Neural cell (in vitro differentiated cells): ENCODE measurements at regions not wholly inside any gene's neighbourhood (a gene's known extent, or its start where the extent isn't known, plus 50 kb on each side); places are given as distances from the start of the nearest gene placed in this dataset.

ENCODE experiments used
- H2AFZ ChIP-seq: fragments of 200-600, 300-800 bp; sonication (generic), shearing (Covaris generic); 2 replicates; pipeline ENCODE4 v1.6.0; 2014; ENCODE audit warnings: low read depth, mild to moderate bottlenecking, antibody characterized with exemption, low read length, moderate library complexity
- H3F3A ChIP-seq: fragments of 200-600 bp; shearing (Covaris generic); 2 replicates; pipeline ENCODE4 v1.6.1; 2016; ENCODE audit warnings: mild to moderate bottlenecking, moderate library complexity, mixed read lengths, antibody characterized with exemption, low read length; ENCODE audit not compliant: insufficient read depth, poor library complexity, severe bottlenecking
- H3K27ac ChIP-seq: fragments of 200-600, 300-800 bp; sonication (generic), shearing (Covaris generic); 2 replicates; pipeline ENCODE4 v1.5.1; 2014; ENCODE audit warnings: mild to moderate bottlenecking, low read length, moderate library complexity
- H3K27me3 ChIP-seq: fragments of 300-800, 200-600 bp; sonication (generic), shearing (Covaris generic); 2 replicates; pipeline ENCODE4 v1.6.0; 2014; ENCODE audit warnings: mild to moderate bottlenecking, low read depth, low read length, moderate library complexity; ENCODE audit not compliant: insufficient read depth
- H3K36me3 ChIP-seq: fragments of 300-800, 200-600 bp; sonication (generic), shearing (Covaris generic); 2 replicates; pipeline ENCODE4 v1.5.1; 2014; ENCODE audit warnings: mild to moderate bottlenecking, antibody characterized with exemption, low read length, moderate library complexity; ENCODE audit not compliant: insufficient read depth
- H3K4me2 ChIP-seq: fragments of 300-800, 200-600 bp; sonication (generic), shearing (Covaris generic); 2 replicates; pipeline ENCODE4 v1.6.0; 2014; ENCODE audit warnings: mild to moderate bottlenecking, low read length
- H3K4me3 ChIP-seq: fragments of 300-800, 200-600 bp; sonication (generic), shearing (Covaris generic); 2 replicates; pipeline ENCODE4 v1.5.1; 2014; ENCODE audit warnings: mild to moderate bottlenecking, low read length, moderate library complexity
- H3K79me2 ChIP-seq: fragments of 200-600 bp; shearing (Covaris generic); replicated peaks from 2 replicates; pipeline ENCODE4 v1.6.0; 2014; ENCODE audit warnings: mild to moderate bottlenecking, low read length, moderate library complexity; ENCODE audit not compliant: insufficient read depth
- H3K9ac ChIP-seq: fragments of 300-800, 200-600 bp; sonication (generic), shearing (Covaris generic); 2 replicates; pipeline ENCODE4 v1.6.1; 2016; ENCODE audit warnings: mild to moderate bottlenecking, low read length, mixed read lengths
- H3K9me2 ChIP-seq: fragments of 200-600 bp; shearing (Covaris generic); 2 replicates; pipeline ENCODE4 v1.6.1; 2016; ENCODE audit warnings: mild to moderate bottlenecking, low read length, mixed read lengths; ENCODE audit not compliant: insufficient read depth
- H3K9me3 ChIP-seq: fragments of 200-600, 300-800 bp; sonication (generic), shearing (Covaris generic); 2 replicates; pipeline ENCODE4 v1.6.1; 2016; ENCODE audit warnings: mild to moderate bottlenecking, mixed run types, low read length, moderate library complexity, mixed read lengths
- H4K20me1 ChIP-seq: fragments of 200-600 bp; shearing (Covaris generic); 2 replicates; pipeline ENCODE4 v1.6.1; 2016; ENCODE audit warnings: mild to moderate bottlenecking, mixed run types; ENCODE audit not compliant: insufficient read depth
- EP300 ChIP-seq: fragments of 450-650 bp; conservative IDR thresholded peaks from 2 replicates; pipeline ENCODE4 v1.6.1; 2014; ENCODE audit warnings: antibody characterized with exemption, mild to moderate bottlenecking, moderate library complexity; ENCODE audit not compliant: poor library complexity, severe bottlenecking
- EZH2 ChIP-seq: fragments of 200-600, 300-800 bp; shearing (Covaris generic), sonication (generic); IDR thresholded peaks from 2 replicates; pipeline ENCODE4 v1.6.1; 2014; ENCODE audit warnings: antibody characterized with exemption, low read length, borderline replicate concordance, mild to moderate bottlenecking; ENCODE audit not compliant: insufficient read depth, poor library complexity, severe bottlenecking
- MXI1 ChIP-seq: fragments of 450-650 bp; conservative IDR thresholded peaks from 2 replicates; pipeline ENCODE4 v1.6.1; 2014; ENCODE audit warnings: antibody characterized with exemption, mild to moderate bottlenecking; ENCODE audit not compliant: poor library complexity, severe bottlenecking
- POLR2AphosphoS5 ChIP-seq: IDR thresholded peaks from 2 replicates; pipeline ENCODE4 v1.6.1; 2012
- RAD21 ChIP-seq: fragments of 450-650 bp; conservative IDR thresholded peaks from 2 replicates; pipeline ENCODE4 v1.6.1; 2014; ENCODE audit warnings: antibody characterized with exemption, mild to moderate bottlenecking, moderate library complexity
- SMC3 ChIP-seq: fragments of 450-650 bp; conservative IDR thresholded peaks from 2 replicates; pipeline ENCODE4 v1.6.1; 2014; ENCODE audit warnings: antibody characterized with exemption, mild to moderate bottlenecking, moderate library complexity; ENCODE audit not compliant: poor library complexity
- TAF1 ChIP-seq: IDR thresholded peaks from 2 replicates; pipeline ENCODE4 v1.6.1; 2012; ENCODE audit warnings: low read depth
- TF ChIP-seq, protein P1 (sequence below): fragments of 450-650 bp; IDR thresholded peaks from 2 replicates; pipeline ENCODE4 v1.5.1; 2014; ENCODE audit warnings: antibody characterized with exemption, mild to moderate bottlenecking, moderate library complexity; ENCODE audit not compliant: poor library complexity, severe bottlenecking
- TF ChIP-seq, protein P2 (sequence below): IDR thresholded peaks from 2 replicates; pipeline ENCODE4 v1.6.1; 2012; ENCODE audit warnings: borderline replicate concordance

DNA sequence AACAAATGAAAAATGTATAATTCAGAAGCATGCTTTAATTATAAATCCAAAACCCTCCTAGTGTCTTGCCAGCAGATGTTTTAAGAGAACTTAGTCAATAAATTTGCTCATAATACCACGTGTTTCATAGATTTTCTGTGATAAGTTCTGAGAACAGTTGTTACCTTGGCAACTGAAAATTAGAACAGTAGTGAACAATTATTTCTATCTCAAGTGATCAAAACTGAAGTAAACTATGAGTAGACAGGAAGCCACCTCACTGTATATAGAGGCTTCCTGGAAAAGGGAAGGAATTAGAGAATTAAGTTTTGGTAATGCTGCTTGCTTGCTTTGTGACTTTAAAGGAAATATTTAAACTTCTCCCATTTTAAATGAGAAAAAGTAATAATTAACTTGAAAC is 266.0 kb upstream of the ANO3 start:
- no peaks in the 10 kb centered on the region for H4K20me1 ChIP-seq
- no peaks in the 10 kb centered on the region for H3K9me3 ChIP-seq
- H3K27ac ChIP-seq, result no peak overlapping the region
- TF ChIP-seq EZH2 (no peak), SMC3 (no peak), POLR2AphosphoS5 (no peak)
- TF ChIP-seq, protein P1, sequence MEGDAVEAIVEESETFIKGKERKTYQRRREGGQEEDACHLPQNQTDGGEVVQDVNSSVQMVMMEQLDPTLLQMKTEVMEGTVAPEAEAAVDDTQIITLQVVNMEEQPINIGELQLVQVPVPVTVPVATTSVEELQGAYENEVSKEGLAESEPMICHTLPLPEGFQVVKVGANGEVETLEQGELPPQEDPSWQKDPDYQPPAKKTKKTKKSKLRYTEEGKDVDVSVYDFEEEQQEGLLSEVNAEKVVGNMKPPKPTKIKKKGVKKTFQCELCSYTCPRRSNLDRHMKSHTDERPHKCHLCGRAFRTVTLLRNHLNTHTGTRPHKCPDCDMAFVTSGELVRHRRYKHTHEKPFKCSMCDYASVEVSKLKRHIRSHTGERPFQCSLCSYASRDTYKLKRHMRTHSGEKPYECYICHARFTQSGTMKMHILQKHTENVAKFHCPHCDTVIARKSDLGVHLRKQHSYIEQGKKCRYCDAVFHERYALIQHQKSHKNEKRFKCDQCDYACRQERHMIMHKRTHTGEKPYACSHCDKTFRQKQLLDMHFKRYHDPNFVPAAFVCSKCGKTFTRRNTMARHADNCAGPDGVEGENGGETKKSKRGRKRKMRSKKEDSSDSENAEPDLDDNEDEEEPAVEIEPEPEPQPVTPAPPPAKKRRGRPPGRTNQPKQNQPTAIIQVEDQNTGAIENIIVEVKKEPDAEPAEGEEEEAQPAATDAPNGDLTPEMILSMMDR, result no peak
- H3F3A ChIP-seq, result no peaks in the 10 kb centered on the region
- no peak overlapping the region for H3K4me3 ChIP-seq
- H3K36me3 ChIP-seq, result no peaks in the 10 kb centered on the region
- no peaks in the 10 kb centered on the region for H3K79me2 ChIP-seq
- H3K9me2 ChIP-seq, result no peaks in the 10 kb centered on the region
- no peak overlapping the region for H2AFZ ChIP-seq
- no peak overlapping the region for H3K4me2 ChIP-seq
- H3K9ac ChIP-seq, result no peak overlapping the region
- H3K27me3 ChIP-seq, result no peaks in the 10 kb centered on the region

DNA sequence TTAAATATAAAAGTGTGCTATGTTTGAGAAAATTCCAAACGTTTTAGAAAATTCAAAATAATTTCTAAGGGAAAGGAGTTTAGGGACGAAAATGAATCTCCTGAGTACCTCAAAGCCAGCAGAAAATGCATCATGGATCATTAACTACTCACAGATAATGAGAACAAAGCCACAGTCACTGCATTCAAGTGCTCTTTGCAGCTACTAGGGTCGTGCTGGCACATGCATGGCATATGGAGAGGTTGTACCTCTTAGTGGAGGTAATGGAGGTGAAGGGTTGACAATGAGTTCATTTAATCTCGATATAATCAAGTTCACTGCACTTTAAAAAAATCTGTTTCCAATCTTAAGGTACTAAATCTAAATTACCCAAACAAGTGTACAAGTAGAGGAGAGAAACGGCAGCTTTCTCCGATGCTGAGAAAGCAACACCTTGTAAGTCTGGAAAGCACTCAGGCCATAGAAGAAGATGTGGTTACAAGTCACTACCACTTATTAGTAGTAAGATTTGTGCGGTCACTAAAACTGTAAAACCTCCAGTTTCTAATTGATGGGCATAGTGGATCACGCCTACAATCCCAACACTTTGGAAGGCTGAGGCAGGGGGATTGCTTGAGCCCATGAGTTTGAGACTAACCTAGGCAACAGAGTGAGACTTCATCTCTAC is 261.1 kb upstream of the ANO3 start:
- Histone ChIP-seq H3K27me3 (no peaks in the 10 kb centered on the region), H4K20me1 (no peaks in the 10 kb centered on the region), H3K36me3 (no peaks in the 10 kb centered on the region), H2AFZ (no peak overlapping the region), H3F3A (no peaks in the 10 kb centered on the region), H3K9me3 (no peaks in the 10 kb centered on the region), H3K4me3 (no peak overlapping the region), H3K9me2 (no peaks in the 10 kb centered on the region), H3K9ac (no peak overlapping the region), H3K4me2 (no peak overlapping the region), H3K79me2 (no peaks in the 10 kb centered on the region), H3K27ac (no peak overlapping the region)
- TF ChIP-seq, protein P1, result no peak
- TF ChIP-seq POLR2AphosphoS5, result no peak
- TF ChIP-seq EZH2, result no peak
- TF ChIP-seq TAF1, result no peak
- no peak for TF ChIP-seq MXI1
- no peak for TF ChIP-seq SMC3

DNA sequence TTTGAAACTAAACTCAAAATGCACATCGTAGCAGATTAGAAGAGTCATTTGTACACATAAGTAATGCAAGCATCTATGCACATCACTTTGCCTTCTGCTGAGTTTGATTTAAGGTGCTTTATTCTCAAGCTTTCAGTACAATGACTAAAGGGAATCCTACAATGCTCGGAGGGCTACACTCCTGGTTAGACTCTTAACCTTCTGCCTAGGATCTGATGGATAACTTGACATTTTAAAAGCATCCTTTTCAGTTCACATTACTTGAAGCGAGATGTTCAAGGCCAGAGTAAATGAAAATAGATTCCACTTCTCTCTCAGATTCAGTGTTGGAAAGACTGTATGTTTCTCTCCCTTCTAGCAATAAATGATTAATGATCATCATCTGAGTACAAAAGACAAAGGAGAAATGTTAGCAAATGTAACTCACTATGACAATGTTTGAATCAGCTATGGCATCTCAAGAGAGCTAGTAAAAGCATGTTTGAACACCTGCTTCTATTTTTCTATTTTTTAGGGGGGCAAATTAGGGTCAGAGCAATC is 259.2 kb upstream of the ANO3 start:
- no peaks in the 10 kb centered on the region for H3K36me3 ChIP-seq
- H3K79me2 ChIP-seq, result no peaks in the 10 kb centered on the region
- no peaks in the 10 kb centered on the region for H4K20me1 ChIP-seq
- no peaks in the 10 kb centered on the region for H3K9me3 ChIP-seq
- H3K4me2 ChIP-seq, result no peak overlapping the region
- no peaks in the 10 kb centered on the region for H3F3A ChIP-seq
- H3K9me2 ChIP-seq, result no peaks in the 10 kb centered on the region
- no peak overlapping the region for H2AFZ ChIP-seq
- peak overlapping the region; percentile 32 for H3K9ac ChIP-seq
- H3K27ac ChIP-seq, result peak overlapping the region; percentile 78
- peak overlapping the region; percentile 5 for H3K4me3 ChIP-seq
- H3K27me3 ChIP-seq, result no peaks in the 10 kb centered on the region
- TF ChIP-seq, protein P2, sequence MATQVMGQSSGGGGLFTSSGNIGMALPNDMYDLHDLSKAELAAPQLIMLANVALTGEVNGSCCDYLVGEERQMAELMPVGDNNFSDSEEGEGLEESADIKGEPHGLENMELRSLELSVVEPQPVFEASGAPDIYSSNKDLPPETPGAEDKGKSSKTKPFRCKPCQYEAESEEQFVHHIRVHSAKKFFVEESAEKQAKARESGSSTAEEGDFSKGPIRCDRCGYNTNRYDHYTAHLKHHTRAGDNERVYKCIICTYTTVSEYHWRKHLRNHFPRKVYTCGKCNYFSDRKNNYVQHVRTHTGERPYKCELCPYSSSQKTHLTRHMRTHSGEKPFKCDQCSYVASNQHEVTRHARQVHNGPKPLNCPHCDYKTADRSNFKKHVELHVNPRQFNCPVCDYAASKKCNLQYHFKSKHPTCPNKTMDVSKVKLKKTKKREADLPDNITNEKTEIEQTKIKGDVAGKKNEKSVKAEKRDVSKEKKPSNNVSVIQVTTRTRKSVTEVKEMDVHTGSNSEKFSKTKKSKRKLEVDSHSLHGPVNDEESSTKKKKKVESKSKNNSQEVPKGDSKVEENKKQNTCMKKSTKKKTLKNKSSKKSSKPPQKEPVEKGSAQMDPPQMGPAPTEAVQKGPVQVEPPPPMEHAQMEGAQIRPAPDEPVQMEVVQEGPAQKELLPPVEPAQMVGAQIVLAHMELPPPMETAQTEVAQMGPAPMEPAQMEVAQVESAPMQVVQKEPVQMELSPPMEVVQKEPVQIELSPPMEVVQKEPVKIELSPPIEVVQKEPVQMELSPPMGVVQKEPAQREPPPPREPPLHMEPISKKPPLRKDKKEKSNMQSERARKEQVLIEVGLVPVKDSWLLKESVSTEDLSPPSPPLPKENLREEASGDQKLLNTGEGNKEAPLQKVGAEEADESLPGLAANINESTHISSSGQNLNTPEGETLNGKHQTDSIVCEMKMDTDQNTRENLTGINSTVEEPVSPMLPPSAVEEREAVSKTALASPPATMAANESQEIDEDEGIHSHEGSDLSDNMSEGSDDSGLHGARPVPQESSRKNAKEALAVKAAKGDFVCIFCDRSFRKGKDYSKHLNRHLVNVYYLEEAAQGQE, result peak; percentile 39
- TF ChIP-seq RAD21 (peak; percentile 19), SMC3 (no peak), POLR2AphosphoS5 (peak; percentile 60), EP300 (peak; percentile 82)
- TF ChIP-seq, protein P1, result no peak
